Ovary (tissue), 3 donors: ENCODE measurements at regions not wholly inside any gene's neighbourhood (a gene's known extent, or its start where the extent isn't known, plus 50 kb on each side); places are given as distances from the start of the nearest gene placed in this dataset.

ENCODE experiments used
- POLR2A ChIP-seq: fragments of 450-650 bp; IDR thresholded peaks from one replicate; pipeline ENCODE4 v1.6.1; 2017; ENCODE audit warnings: antibody characterized with exemption, mild to moderate bottlenecking, moderate library complexity
- TF ChIP-seq, protein P1 (sequence below), 3 donors: fragments of 450-650 bp in 2 of 3; fragments of 200-600 bp in 1 of 3; IDR thresholded peaks; one replicate each; pipeline versions ENCODE4 v1.5.1 to v1.8.0; 2016 to 2022; ENCODE audit warnings: antibody characterized with exemption in 3 of 3, mild to moderate bottlenecking in 1 of 3
- donor health status: DM: no; HTN: no; CAD: no.

DNA sequence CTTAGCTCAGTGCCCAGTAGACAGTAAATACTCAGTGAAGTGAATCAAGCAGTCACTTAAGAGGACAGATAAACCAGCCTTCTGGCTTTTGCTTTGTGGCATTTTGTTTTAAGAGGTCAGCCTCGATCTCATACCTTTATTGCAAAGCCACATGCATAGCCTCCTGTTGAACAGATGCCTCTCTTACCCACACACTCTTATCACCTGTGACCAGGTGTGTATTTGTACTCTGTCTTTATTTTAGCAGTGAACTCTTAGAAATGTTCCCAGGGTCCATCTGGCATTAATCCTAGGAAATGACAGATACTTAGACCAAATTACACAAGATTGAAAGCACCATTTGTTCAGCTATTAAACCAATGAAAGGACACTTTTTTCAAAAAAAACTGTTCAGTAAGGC lies 1426.5 kb downstream of the CDH11 start:
- TF ChIP-seq POLR2A, result no peak
- TF ChIP-seq, protein P1, sequence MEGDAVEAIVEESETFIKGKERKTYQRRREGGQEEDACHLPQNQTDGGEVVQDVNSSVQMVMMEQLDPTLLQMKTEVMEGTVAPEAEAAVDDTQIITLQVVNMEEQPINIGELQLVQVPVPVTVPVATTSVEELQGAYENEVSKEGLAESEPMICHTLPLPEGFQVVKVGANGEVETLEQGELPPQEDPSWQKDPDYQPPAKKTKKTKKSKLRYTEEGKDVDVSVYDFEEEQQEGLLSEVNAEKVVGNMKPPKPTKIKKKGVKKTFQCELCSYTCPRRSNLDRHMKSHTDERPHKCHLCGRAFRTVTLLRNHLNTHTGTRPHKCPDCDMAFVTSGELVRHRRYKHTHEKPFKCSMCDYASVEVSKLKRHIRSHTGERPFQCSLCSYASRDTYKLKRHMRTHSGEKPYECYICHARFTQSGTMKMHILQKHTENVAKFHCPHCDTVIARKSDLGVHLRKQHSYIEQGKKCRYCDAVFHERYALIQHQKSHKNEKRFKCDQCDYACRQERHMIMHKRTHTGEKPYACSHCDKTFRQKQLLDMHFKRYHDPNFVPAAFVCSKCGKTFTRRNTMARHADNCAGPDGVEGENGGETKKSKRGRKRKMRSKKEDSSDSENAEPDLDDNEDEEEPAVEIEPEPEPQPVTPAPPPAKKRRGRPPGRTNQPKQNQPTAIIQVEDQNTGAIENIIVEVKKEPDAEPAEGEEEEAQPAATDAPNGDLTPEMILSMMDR (IDR thresholded peaks at IDR 0.05), result no peak
